H1 (cell line): ENCODE measurements at regions not wholly inside any gene's neighbourhood (a gene's known extent, or its start where the extent isn't known, plus 50 kb on each side); places are given as distances from the start of the nearest gene placed in this dataset.
A peak's percentile ranks its signal among the peaks of the same experiment; 100 is the strongest.

ENCODE experiments used
- ASH2L ChIP-seq: fragments of 200-600, 300-600 bp; sonication (generic); IDR thresholded peaks from one replicate; pipeline ENCODE4 v1.7.1; 2017; ENCODE audit warnings: low read length
- CHD2 ChIP-seq: IDR thresholded peaks from 2 replicates; pipeline ENCODE4 v1.6.1; 2012; ENCODE audit warnings: low read length, improper control_type of control experiment
- EP300 ChIP-seq, 2 experiments: IDR thresholded peaks; 1 replicate in 1 of 2; 2 replicates in 1 of 2; pipeline ENCODE4 v1.6.1; 2011 to 2012; ENCODE audit warnings: low read depth in 2 of 2, low read length in 2 of 2, mild to moderate bottlenecking in 2 of 2, borderline replicate concordance in 1 of 2, inconsistent platforms in 1 of 2, moderate library complexity in 1 of 2
- FOSL1 ChIP-seq: IDR thresholded peaks from 2 replicates; pipeline ENCODE4 v1.6.1; 2011; ENCODE audit warnings: mild to moderate bottlenecking, low read depth, low read length, moderate library complexity; ENCODE audit not compliant: insufficient read depth
- GTF2F1 ChIP-seq: IDR thresholded peaks from 2 replicates; pipeline ENCODE4 v1.6.1; 2012; ENCODE audit warnings: low read depth, low read length, improper control_type of control experiment, borderline replicate concordance
- JUN ChIP-seq: IDR thresholded peaks from 2 replicates; pipeline ENCODE4 v1.6.1; 2011; ENCODE audit warnings: low read depth, mild to moderate bottlenecking, improper control_type of control experiment, low read length
- MAX ChIP-seq: IDR thresholded peaks from 2 replicates; pipeline ENCODE4 v1.6.1; 2012; ENCODE audit warnings: inconsistent platforms
- NANOG ChIP-seq: IDR thresholded peaks from 2 replicates; pipeline ENCODE4 v1.6.1; 2011; ENCODE audit warnings: low read length, low read depth, mild to moderate bottlenecking, inconsistent platforms; ENCODE audit not compliant: insufficient read depth, poor library complexity, severe bottlenecking
- SP2 ChIP-seq: IDR thresholded peaks from 2 replicates; pipeline ENCODE4 v1.6.1; 2012; ENCODE audit warnings: mild to moderate bottlenecking, low read length, inconsistent platforms
- SUZ12 ChIP-seq: fragments of 200-600 bp; sonication (generic); IDR thresholded peaks from 2 replicates; pipeline ENCODE4 v1.6.1; 2012; ENCODE audit warnings: mild to moderate bottlenecking, inconsistent platforms, low read length, moderate library complexity, mixed read lengths
- TCF12 ChIP-seq: IDR thresholded peaks from 2 replicates; pipeline ENCODE4 v1.6.1; 2011; ENCODE audit warnings: low read depth, mild to moderate bottlenecking, low read length
- TEAD4 ChIP-seq: IDR thresholded peaks from 2 replicates; pipeline ENCODE4 v1.6.1; 2012; ENCODE audit warnings: low read depth, low read length, inconsistent platforms, mixed read lengths
- USF2 ChIP-seq: IDR thresholded peaks from 2 replicates; pipeline ENCODE4 v1.6.1; 2011; ENCODE audit warnings: low read length, improper control_type of control experiment

GRCh38 chr10:52965938-52966401 lies 193.4 kb upstream of the MBL2 start (continued):
- TF ChIP-seq EP300 (IDR thresholded peaks at IDR 0.05; ENCODE audit: borderline replicate concordance in 1 of 2, low read depth in 2 of 2, low read length in 2 of 2) (peak; percentile 32 to 94), USF2 (no peak), CHD2 (0 out of 2 replicates have a peak, but pooled peaks have one; percentile 19), SP2 (no peak), GTF2F1 (no peak), MAX (peak; percentile 21; the same call in 1 of the 2 replicates), TEAD4 (peak; percentile 69), JUN (no peak), SUZ12 (no peak), NANOG (peak; percentile 89), TCF12 (peak; percentile 97), FOSL1 (no peak), ASH2L (peak; percentile 53)
